ENCODE measurements at regions not wholly inside any gene's neighbourhood (a gene's known extent, or its start where the extent isn't known, plus 50 kb on each side); places are given as distances from the start of the nearest gene placed in this dataset.
"Not testable (repeated sequence)": the region's sequence is repeated elsewhere in the genome, so short reads cannot be mapped to it uniquely, and the experiment has no call there.

GRCh38 chr16:10317425-10318001, 68.3 kb upstream of the ATF7IP2 start:
- DNase-seq, result no peak

GRCh38 chr16:10318798-10319500, 66.9 kb upstream of the ATF7IP2 start:
- DNase-seq, result no peak

GRCh38 chr16:10321407-10322387, 64.2 kb upstream of the ATF7IP2 start:
- DNase-seq, result no peak

- no peak for DNase-seq
Measured at GRCh38 chr16:10322723-10323527, 62.9 kb upstream of the ATF7IP2 start.

GRCh38 chr16:10323528-10323869, 62.4 kb upstream of the ATF7IP2 start:
- DNase-seq, result no peak

- DNase-seq, result no peak
Measured at GRCh38 chr16:10324210-10324609, 61.7 kb upstream of the ATF7IP2 start.

GRCh38 chr16:10325783-10326543, 59.9 kb upstream of the ATF7IP2 start:
- no peak for DNase-seq

GRCh38 chr16:10326647-10327046, 59.2 kb upstream of the ATF7IP2 start:
- no peak for DNase-seq

GRCh38 chr16:10328291-10328690, 57.6 kb upstream of the ATF7IP2 start:
- DNase-seq, result not testable (repeated sequence)

- no peak for DNase-seq
Measured at GRCh38 chr16:10332241-10332640, 53.6 kb upstream of the ATF7IP2 start.

GRCh38 chr16:10332775-10333174, 53.1 kb upstream of the ATF7IP2 start:
- DNase-seq, result no peak

- peak; percentile 31 for DNase-seq
Measured at GRCh38 chr16:10333321-10334032, 52.4 kb upstream of the ATF7IP2 start.

- no peak for DNase-seq
Measured at GRCh38 chr16:10335681-10336080, 50.2 kb upstream of the ATF7IP2 start.
